Mucosa of descending colon (tissue), 3 donors: ENCODE measurements at regions not wholly inside any gene's neighbourhood (a gene's known extent, or its start where the extent isn't known, plus 50 kb on each side); places are given as distances from the start of the nearest gene placed in this dataset.

Experiments used
- ATAC-seq: fragments of 200-7000 bp; cut with Tn5 transposase; one replicate; pipeline ENCODE4 v1.9.1; 2020; ENCODE audit warnings: mild to moderate bottlenecking, moderate library complexity
- DNase-seq, 3 donors: peaks; one replicate each; pipeline ENCODE4 v3.0.0-alpha.2; 2020
- H3K36me3 ChIP-seq: fragments of 200-600 bp; one replicate; pipeline ENCODE4 v1.8.0; 2021; ENCODE audit warnings: low read depth, mild to moderate bottlenecking
- H3K4me1 ChIP-seq: fragments of 200-600 bp; one replicate; pipeline ENCODE4 v1.8.0; 2021; ENCODE audit warnings: low read depth, mild to moderate bottlenecking
- H3K4me3 ChIP-seq: fragments of 200-600 bp; one replicate; pipeline ENCODE4 v1.8.0; 2021; ENCODE audit warnings: mild to moderate bottlenecking
- H3K9me3 ChIP-seq: fragments of 200-600 bp; one replicate; pipeline ENCODE4 v1.8.0; 2021; ENCODE audit warnings: mild to moderate bottlenecking
- CTCF ChIP-seq: fragments of 200-600 bp; IDR thresholded peaks from one replicate; pipeline ENCODE4 v1.8.0; 2022; ENCODE audit warnings: antibody characterized with exemption, mild to moderate bottlenecking
- intact Hi-C, 2 donors: fragments of 100-400 bp; cut with DNase I in 1 of 2; cut with micrococcal nuclease in 1 of 2; formaldehyde crosslinking; loops; one replicate each; pipeline versions ENCODE4 v1.11.0 to v1.11.1; 2022; cut with DNase I, micrococcal nuclease
- donor health status: DM: no; HTN: no; CAD: no; lungs with moderate emphysema.
- donor health status: DM: no; HTN: no; CAD: no.
- donor health status: DM: no; HTN: yes; CAD: no.

GRCh38 chr13:67341406-67341805 is 111.3 kb upstream of the PCDH9 start:
- Histone ChIP-seq H3K36me3 (no peaks in the 10 kb centered on the region), H3K9me3 (no peaks in the 10 kb centered on the region), H3K4me1 (no peaks in the 10 kb centered on the region), H3K4me3 (no peak overlapping the region)
- DNase-seq (no peak), ATAC-seq (no peak)
- intact Hi-C loops, result no loop called here
- TF ChIP-seq CTCF, result no peak

DNA sequence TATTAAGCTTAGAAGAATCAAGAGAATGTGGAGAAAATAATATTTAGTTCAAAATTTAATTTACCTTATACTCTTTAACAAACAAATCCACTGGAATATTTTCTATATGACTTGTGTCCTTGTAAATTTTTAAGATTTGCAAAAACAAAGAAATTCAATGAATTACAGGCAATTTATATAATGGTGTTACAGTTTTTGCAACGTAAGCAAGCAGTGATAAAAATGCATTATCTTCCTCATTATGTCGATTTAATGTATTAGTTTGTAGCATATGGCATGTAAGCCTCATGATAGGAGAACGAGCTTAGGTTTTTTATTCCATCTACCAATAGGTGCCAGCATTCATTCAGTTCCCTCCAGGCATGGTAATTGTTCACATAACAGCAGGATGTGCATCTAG is 100.0 kb upstream of the PCDH9 start:
- ATAC-seq, result no peak
- intact Hi-C loops, result no loop called here
- H3K4me3 ChIP-seq, result no peak overlapping the region
- no peaks in the 10 kb centered on the region for H3K4me1 ChIP-seq
- H3K36me3 ChIP-seq, result no peaks in the 10 kb centered on the region
- DNase-seq, result no peak
- H3K9me3 ChIP-seq, result no peaks in the 10 kb centered on the region
- no peak for TF ChIP-seq CTCF

- intact Hi-C loops, result no loop called here
- Histone ChIP-seq H3K9me3 (no peaks in the 10 kb centered on the region), H3K4me3 (no peak overlapping the region), H3K4me1 (no peaks in the 10 kb centered on the region), H3K36me3 (no peaks in the 10 kb centered on the region)
- no peak for DNase-seq
- TF ChIP-seq CTCF, result no peak
- ATAC-seq, result no peak
Observed at GRCh38 chr13:67328895-67329294, 98.8 kb upstream of the PCDH9 start.

DNA sequence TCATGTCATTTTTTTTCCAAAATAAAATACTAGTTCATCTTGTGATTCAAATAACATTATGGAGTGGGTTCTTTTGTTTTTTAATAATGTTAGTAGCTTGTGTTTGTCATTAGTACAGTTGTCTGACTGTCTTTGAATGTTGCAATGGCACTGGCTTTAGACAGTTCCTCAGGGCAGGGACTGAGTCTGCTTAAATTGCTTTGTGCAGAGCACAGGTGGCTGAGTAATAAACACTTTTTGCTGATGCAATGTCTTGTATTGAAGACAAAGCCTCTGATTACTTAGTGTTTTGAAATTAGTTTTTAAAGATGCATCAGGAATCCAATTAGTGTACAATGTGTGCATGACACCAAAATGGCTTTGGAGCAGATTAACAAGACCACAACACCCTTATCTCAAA is 88.7 kb upstream of the PCDH9 start:
- Histone ChIP-seq H3K36me3 (no peaks in the 10 kb centered on the region), H3K9me3 (no peaks in the 10 kb centered on the region), H3K4me3 (no peak overlapping the region), H3K4me1 (no peaks in the 10 kb centered on the region)
- intact Hi-C loops, result no loop called here
- no peak for ATAC-seq
- no peak for DNase-seq
- TF ChIP-seq CTCF, result no peak

DNA sequence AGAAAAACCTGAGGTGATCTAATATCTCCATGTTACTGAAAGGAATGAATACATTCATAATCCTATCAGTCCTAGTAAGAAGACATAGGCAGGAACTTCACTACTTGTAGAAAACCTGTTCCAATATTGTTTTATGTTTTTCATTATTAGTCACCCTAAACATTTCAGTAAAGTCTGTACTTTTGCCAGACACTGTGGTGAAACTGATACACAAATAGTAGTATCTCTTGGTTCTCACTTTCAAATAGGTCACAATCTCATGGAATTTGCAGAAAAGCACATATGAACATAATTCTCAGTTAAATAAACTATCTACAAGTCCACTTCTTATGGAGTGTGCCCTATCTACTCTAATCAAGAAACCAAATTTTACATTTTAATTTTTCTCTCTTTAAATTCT is 88.3 kb upstream of the PCDH9 start:
- ATAC-seq (no peak), DNase-seq (no peak)
- intact Hi-C loops, result no loop called here
- H3K9me3 ChIP-seq, result no peaks in the 10 kb centered on the region
- TF ChIP-seq CTCF, result no peak
- H3K4me3 ChIP-seq, result no peak overlapping the region
- H3K36me3 ChIP-seq, result no peaks in the 10 kb centered on the region
- H3K4me1 ChIP-seq, result no peaks in the 10 kb centered on the region

DNA sequence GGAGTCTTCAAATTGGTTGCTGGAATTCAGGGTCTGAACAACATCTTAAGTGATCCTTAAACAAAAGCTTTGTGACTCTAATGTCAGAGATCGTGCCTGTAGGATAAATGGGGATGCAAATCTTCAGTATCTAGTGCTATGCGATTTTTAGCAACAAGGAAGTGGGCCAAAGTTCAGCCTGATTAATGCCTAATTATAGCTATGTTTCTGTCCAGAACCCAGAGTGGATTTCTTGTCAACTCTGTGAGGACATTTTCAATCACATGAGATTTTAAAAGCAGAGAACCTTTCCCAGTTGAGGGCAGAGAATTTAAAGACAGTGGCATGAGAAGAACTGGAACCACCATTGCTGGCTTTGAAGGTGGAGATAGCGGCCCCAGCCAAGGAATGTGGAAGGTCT is 84.3 kb upstream of the PCDH9 start:
- no peak for ATAC-seq
- H3K4me1 ChIP-seq, result no peaks in the 10 kb centered on the region
- TF ChIP-seq CTCF, result no peak
- no peak for DNase-seq
- H3K36me3 ChIP-seq, result no peaks in the 10 kb centered on the region
- no peaks in the 10 kb centered on the region for H3K9me3 ChIP-seq
- intact Hi-C loops, result no loop called here
- no peak overlapping the region for H3K4me3 ChIP-seq
